B cell (primary cell): ENCODE measurements at regions not wholly inside any gene's neighbourhood (a gene's known extent, or its start where the extent isn't known, plus 50 kb on each side); places are given as distances from the start of the nearest gene placed in this dataset.

Source experiments
- CTCF ChIP-seq: fragments of 200-600 bp; IDR thresholded peaks from one replicate; pipeline ENCODE4 v1.8.0; 2022; ENCODE audit warnings: antibody characterized with exemption, mild to moderate bottlenecking
- EZH2 ChIP-seq: IDR thresholded peaks from 2 replicates; pipeline ENCODE4 v1.6.1; 2012; ENCODE audit warnings: borderline replicate concordance, low read depth, mild to moderate bottlenecking, moderate library complexity, low read length; ENCODE audit not compliant: insufficient read depth, poor library complexity, severe bottlenecking

- TF ChIP-seq CTCF: no peak
- TF ChIP-seq EZH2: no peak
Measured at GRCh38 chr1:193774536-193775323, 588.3 kb upstream of the B3GALT2 start.
